Motor neuron (in vitro differentiated cells): ENCODE measurements at regions not wholly inside any gene's neighbourhood (a gene's known extent, or its start where the extent isn't known, plus 50 kb on each side); places are given as distances from the start of the nearest gene placed in this dataset.

Experiments used
- ATAC-seq, 8 experiments: fragments of 200-7000 bp; cut with Tn5 transposase; replicated peaks in 6 of 8; 2 replicates each; pipeline ENCODE4 v1.8.0; 2021; ENCODE audit warnings: mild to moderate bottlenecking in 8 of 8, moderate library complexity in 8 of 8
- H3K27ac ChIP-seq, 2 donors: fragments of 250-450 bp; sonication (Bioruptor Pico); 2 replicates each; pipeline ENCODE4 v1.9.0; 2021; ENCODE audit warnings: antibody characterized with exemption in 2 of 2, mild to moderate bottlenecking in 2 of 2, moderate library complexity in 1 of 2
- H3K4me1 ChIP-seq, 2 donors: fragments of 250-450 bp; sonication (Bioruptor Pico); replicated peaks in 1 of 2; 2 replicates each; pipeline ENCODE4 v1.6.1; 2021; ENCODE audit warnings: antibody characterized with exemption in 2 of 2, mild to moderate bottlenecking in 2 of 2, moderate library complexity in 1 of 2
- H3K4me3 ChIP-seq, 5 donors: fragments of 250-450 bp; sonication (Bioruptor Pico); 2 replicates each; pipeline ENCODE4 v1.9.0; 2021; ENCODE audit warnings: antibody characterized with exemption in 5 of 5, mild to moderate bottlenecking in 5 of 5, moderate library complexity in 4 of 5
- WGBS, 10 experiments: fragments of 450-650 bp; shearing (Covaris generic); methylation state at CpG; one replicate each; pipeline ENCODE4 v1.0.0; 2022; 5-methylcytosine and 5-hydroxymethylcytosine counted together
- in situ Hi-C, 9 experiments: fragments of 400-800 bp; cut with MboI; loops; one replicate each; pipeline ENCODE4 v1.15.0; 2021; ENCODE audit warnings: low sequenced_read_pairs in 9 of 9, low pct_unique_long_range_greater_than_20kb in 2 of 9; ENCODE audit not compliant: unreplicated experiment in 9 of 9

GRCh38 chr16:80457871-80458270 lies 82.9 kb upstream of the DYNLRB2 start:
- ATAC-seq, result no peak
- 0 to 57% (median 27%) methylated on average over 1 of the region's 1 CpG; no CpG with 5 or more reads in 4 of the 10 experiments for WGBS, 10 experiments
- Histone ChIP-seq H3K27ac (no peak overlapping the region), H3K4me1 (no peaks in the 10 kb centered on the region), H3K4me3 (no peak overlapping the region)
- in situ Hi-C loops, result loop anchor here in 1 of 9 experiments (25.0 kb wide), 1 partner anchor 821 kb away; no protein-coding TSS in a partner anchor

GRCh38 chr16:80454802-80455201 lies 86.0 kb upstream of the DYNLRB2 start:
- 80 to 100% (median 95%) methylated on average over 1 to 2 of the region's 2 CpGs; no CpG with 5 or more reads in 4 of the 10 experiments for WGBS, 10 experiments
- no peak overlapping the region for H3K27ac ChIP-seq
- H3K4me1 ChIP-seq, result no peaks in the 10 kb centered on the region
- H3K4me3 ChIP-seq, result no peak overlapping the region
- no peak for ATAC-seq
- in situ Hi-C loops, result loop anchor here in 1 of 9 experiments (25.0 kb wide), 1 partner anchor 818 kb away; no protein-coding TSS in a partner anchor

- H3K4me3 ChIP-seq, result no peak overlapping the region
- in situ Hi-C loops, result no loop called here
- H3K27ac ChIP-seq, result no peak overlapping the region
- 42 to 92% (median 79%) methylated on average over 1 to 7 of the region's 8 CpGs; no CpG with 5 or more reads in 2 of the 10 experiments for WGBS, 10 experiments
- H3K4me1 ChIP-seq, result no peaks in the 10 kb centered on the region
- ATAC-seq, result no peak
These were observed 91.4 kb upstream of the DYNLRB2 start for GRCh38 chr16:80449392-80449791.

GRCh38 chr16:80447241-80447640 lies 93.6 kb upstream of the DYNLRB2 start:
- in situ Hi-C loops, result no loop called here
- no peak for ATAC-seq
- Histone ChIP-seq H3K27ac (no peak overlapping the region), H3K4me1 (no peaks in the 10 kb centered on the region), H3K4me3 (no peak overlapping the region)
- WGBS, 10 experiments, result 28 to 100% (median 75%) methylated on average over 1 to 5 of the region's 5 CpGs

GRCh38 chr16:80442779-80443178 lies 98.0 kb upstream of the DYNLRB2 start:
- in situ Hi-C loops, result no loop called here
- WGBS, 10 experiments, result 27 to 83% (median 74%) methylated on average over 1 to 5 of the region's 5 CpGs; no CpG with 5 or more reads in 6 of the 10 experiments
- ATAC-seq, result no peak
- Histone ChIP-seq H3K4me3 (no peak overlapping the region), H3K27ac (no peak overlapping the region), H3K4me1 (no peaks in the 10 kb centered on the region)

- no peak for ATAC-seq
- Histone ChIP-seq H3K27ac (no peak overlapping the region), H3K4me3 (no peak overlapping the region), H3K4me1 (no peaks in the 10 kb centered on the region)
- WGBS, 10 experiments, result 14 to 50% (median 35%) methylated on average over 1 of the region's 1 CpG; no CpG with 5 or more reads in 6 of the 10 experiments
- in situ Hi-C loops, result no loop called here
These were observed 98.9 kb upstream of the DYNLRB2 start for GRCh38 chr16:80441935-80442334.

GRCh38 chr16:80440667-80441066 lies 100.1 kb upstream of the DYNLRB2 start:
- 8 to 80% (median 42%) methylated on average over 1 to 2 of the region's 2 CpGs; no CpG with 5 or more reads in 4 of the 10 experiments for WGBS, 10 experiments
- peak in 2 of 8 experiments; percentile 88 to 93 for ATAC-seq
- no peak overlapping the region for H3K27ac ChIP-seq
- no peak overlapping the region for H3K4me3 ChIP-seq
- H3K4me1 ChIP-seq, result no peaks in the 10 kb centered on the region
- in situ Hi-C loops, result no loop called here

- H3K4me3 ChIP-seq, result no peak overlapping the region
- 57 to 100% (median 81%) methylated on average over 2 of the region's 2 CpGs; no CpG with 5 or more reads in 6 of the 10 experiments for WGBS, 10 experiments
- in situ Hi-C loops, result no loop called here
- no peaks in the 10 kb centered on the region for H3K4me1 ChIP-seq
- H3K27ac ChIP-seq, result no peak overlapping the region
- no peak for ATAC-seq
These were observed 103.1 kb upstream of the DYNLRB2 start for GRCh38 chr16:80437707-80438106.

- Histone ChIP-seq H3K4me1 (no peaks in the 10 kb centered on the region), H3K27ac (no peak overlapping the region), H3K4me3 (no peak overlapping the region)
- in situ Hi-C loops, result no loop called here
- ATAC-seq, result no peak
These were observed 104.3 kb upstream of the DYNLRB2 start for GRCh38 chr16:80436510-80436909.

- ATAC-seq, result peak in 3 of 8 experiments; percentile 50 to 99 (median 95)
- in situ Hi-C loops, result no loop called here
- H3K4me3 ChIP-seq, result no peak overlapping the region
- no peak overlapping the region for H3K27ac ChIP-seq
- H3K4me1 ChIP-seq, result no peaks in the 10 kb centered on the region
- WGBS, 10 experiments, result 0 to 100% (median 75%) methylated on average over 1 to 2 of the region's 2 CpGs; no CpG with 5 or more reads in 2 of the 10 experiments
These were observed 107.2 kb upstream of the DYNLRB2 start for GRCh38 chr16:80433623-80434022.

GRCh38 chr16:80427795-80428194 lies 113.0 kb upstream of the DYNLRB2 start:
- WGBS, 10 experiments, result 39 to 100% (median 74%) methylated on average over 2 of the region's 2 CpGs; no CpG with 5 or more reads in 2 of the 10 experiments
- Histone ChIP-seq H3K4me1 (no peaks in the 10 kb centered on the region), H3K4me3 (no peak overlapping the region), H3K27ac (no peak overlapping the region)
- no peak for ATAC-seq
- in situ Hi-C loops, result no loop called here

GRCh38 chr16:80418517-80419355 lies 122.1 kb upstream of the DYNLRB2 start:
- peak in 2 of 8 experiments; percentile 49 to 61 for ATAC-seq
- Histone ChIP-seq H3K4me3 (no peak overlapping the region), H3K4me1 (no peaks in the 10 kb centered on the region), H3K27ac (no peak overlapping the region)
- in situ Hi-C loops, result no loop called here
- WGBS, 10 experiments, result 6 to 96% (median 67%) methylated on average over 1 to 8 of the region's 8 CpGs; no CpG with 5 or more reads in 2 of the 10 experiments

GRCh38 chr16:80417706-80418271 lies 123.0 kb upstream of the DYNLRB2 start:
- Histone ChIP-seq H3K4me1 (no peaks in the 10 kb centered on the region), H3K27ac (no peak overlapping the region), H3K4me3 (no peak overlapping the region)
- 10 to 100% (median 83%) methylated on average over 2 to 4 of the region's 4 CpGs; no CpG with 5 or more reads in 3 of the 10 experiments for WGBS, 10 experiments
- peak in 2 of 8 experiments; percentile 47 to 51 for ATAC-seq
- in situ Hi-C loops, result no loop called here
